Neural cell (in vitro differentiated cells): ENCODE measurements at regions not wholly inside any gene's neighbourhood (a gene's known extent, or its start where the extent isn't known, plus 50 kb on each side); places are given as distances from the start of the nearest gene placed in this dataset.

Experiments
- H2AFZ ChIP-seq: fragments of 200-600, 300-800 bp; sonication (generic), shearing (Covaris generic); 2 replicates; pipeline ENCODE4 v1.6.0; 2014; ENCODE audit warnings: low read depth, mild to moderate bottlenecking, antibody characterized with exemption, low read length, moderate library complexity
- H3F3A ChIP-seq: fragments of 200-600 bp; shearing (Covaris generic); 2 replicates; pipeline ENCODE4 v1.6.1; 2016; ENCODE audit warnings: mild to moderate bottlenecking, moderate library complexity, mixed read lengths, antibody characterized with exemption, low read length; ENCODE audit not compliant: insufficient read depth, poor library complexity, severe bottlenecking
- H3K27ac ChIP-seq: fragments of 200-600, 300-800 bp; sonication (generic), shearing (Covaris generic); 2 replicates; pipeline ENCODE4 v1.5.1; 2014; ENCODE audit warnings: mild to moderate bottlenecking, low read length, moderate library complexity
- H3K27me3 ChIP-seq: fragments of 300-800, 200-600 bp; sonication (generic), shearing (Covaris generic); 2 replicates; pipeline ENCODE4 v1.6.0; 2014; ENCODE audit warnings: mild to moderate bottlenecking, low read depth, low read length, moderate library complexity; ENCODE audit not compliant: insufficient read depth
- H3K36me3 ChIP-seq: fragments of 300-800, 200-600 bp; sonication (generic), shearing (Covaris generic); 2 replicates; pipeline ENCODE4 v1.5.1; 2014; ENCODE audit warnings: mild to moderate bottlenecking, antibody characterized with exemption, low read length, moderate library complexity; ENCODE audit not compliant: insufficient read depth
- H3K4me2 ChIP-seq: fragments of 300-800, 200-600 bp; sonication (generic), shearing (Covaris generic); 2 replicates; pipeline ENCODE4 v1.6.0; 2014; ENCODE audit warnings: mild to moderate bottlenecking, low read length
- H3K4me3 ChIP-seq: fragments of 300-800, 200-600 bp; sonication (generic), shearing (Covaris generic); 2 replicates; pipeline ENCODE4 v1.5.1; 2014; ENCODE audit warnings: mild to moderate bottlenecking, low read length, moderate library complexity
- H3K79me2 ChIP-seq: fragments of 200-600 bp; shearing (Covaris generic); replicated peaks from 2 replicates; pipeline ENCODE4 v1.6.0; 2014; ENCODE audit warnings: mild to moderate bottlenecking, low read length, moderate library complexity; ENCODE audit not compliant: insufficient read depth
- H3K9ac ChIP-seq: fragments of 300-800, 200-600 bp; sonication (generic), shearing (Covaris generic); 2 replicates; pipeline ENCODE4 v1.6.1; 2016; ENCODE audit warnings: mild to moderate bottlenecking, low read length, mixed read lengths
- H3K9me2 ChIP-seq: fragments of 200-600 bp; shearing (Covaris generic); 2 replicates; pipeline ENCODE4 v1.6.1; 2016; ENCODE audit warnings: mild to moderate bottlenecking, low read length, mixed read lengths; ENCODE audit not compliant: insufficient read depth
- H3K9me3 ChIP-seq: fragments of 200-600, 300-800 bp; sonication (generic), shearing (Covaris generic); 2 replicates; pipeline ENCODE4 v1.6.1; 2016; ENCODE audit warnings: mild to moderate bottlenecking, mixed run types, low read length, moderate library complexity, mixed read lengths
- H4K20me1 ChIP-seq: fragments of 200-600 bp; shearing (Covaris generic); 2 replicates; pipeline ENCODE4 v1.6.1; 2016; ENCODE audit warnings: mild to moderate bottlenecking, mixed run types; ENCODE audit not compliant: insufficient read depth
- EP300 ChIP-seq: fragments of 450-650 bp; conservative IDR thresholded peaks from 2 replicates; pipeline ENCODE4 v1.6.1; 2014; ENCODE audit warnings: antibody characterized with exemption, mild to moderate bottlenecking, moderate library complexity; ENCODE audit not compliant: poor library complexity, severe bottlenecking
- EZH2 ChIP-seq: fragments of 200-600, 300-800 bp; shearing (Covaris generic), sonication (generic); IDR thresholded peaks from 2 replicates; pipeline ENCODE4 v1.6.1; 2014; ENCODE audit warnings: antibody characterized with exemption, low read length, borderline replicate concordance, mild to moderate bottlenecking; ENCODE audit not compliant: insufficient read depth, poor library complexity, severe bottlenecking
- MXI1 ChIP-seq: fragments of 450-650 bp; conservative IDR thresholded peaks from 2 replicates; pipeline ENCODE4 v1.6.1; 2014; ENCODE audit warnings: antibody characterized with exemption, mild to moderate bottlenecking; ENCODE audit not compliant: poor library complexity, severe bottlenecking
- POLR2AphosphoS5 ChIP-seq: IDR thresholded peaks from 2 replicates; pipeline ENCODE4 v1.6.1; 2012
- RAD21 ChIP-seq: fragments of 450-650 bp; conservative IDR thresholded peaks from 2 replicates; pipeline ENCODE4 v1.6.1; 2014; ENCODE audit warnings: antibody characterized with exemption, mild to moderate bottlenecking, moderate library complexity
- REST ChIP-seq: IDR thresholded peaks from 2 replicates; pipeline ENCODE4 v1.6.1; 2012; ENCODE audit warnings: borderline replicate concordance
- SMC3 ChIP-seq: fragments of 450-650 bp; conservative IDR thresholded peaks from 2 replicates; pipeline ENCODE4 v1.6.1; 2014; ENCODE audit warnings: antibody characterized with exemption, mild to moderate bottlenecking, moderate library complexity; ENCODE audit not compliant: poor library complexity
- TAF1 ChIP-seq: IDR thresholded peaks from 2 replicates; pipeline ENCODE4 v1.6.1; 2012; ENCODE audit warnings: low read depth
- TF ChIP-seq, protein P1 (sequence below): fragments of 450-650 bp; IDR thresholded peaks from 2 replicates; pipeline ENCODE4 v1.5.1; 2014; ENCODE audit warnings: antibody characterized with exemption, mild to moderate bottlenecking, moderate library complexity; ENCODE audit not compliant: poor library complexity, severe bottlenecking

- Histone ChIP-seq H3K4me2 (no peak overlapping the region), H3K36me3 (no peaks in the 10 kb centered on the region), H3K9me2 (no peaks in the 10 kb centered on the region), H3K27ac (no peak overlapping the region), H3K27me3 (no peaks in the 10 kb centered on the region), H3K79me2 (no peaks in the 10 kb centered on the region), H3K4me3 (no peak overlapping the region), H2AFZ (no peak overlapping the region), H3F3A (no peaks in the 10 kb centered on the region), H4K20me1 (no peaks in the 10 kb centered on the region), H3K9me3 (no peaks in the 10 kb centered on the region), H3K9ac (no peak overlapping the region)
- TF ChIP-seq REST (no peak), EZH2 (no peak), POLR2AphosphoS5 (no peak), EP300 (no peak), RAD21 (no peak), SMC3 (no peak), TAF1 (no peak), MXI1 (no peak)
- TF ChIP-seq, protein P1, sequence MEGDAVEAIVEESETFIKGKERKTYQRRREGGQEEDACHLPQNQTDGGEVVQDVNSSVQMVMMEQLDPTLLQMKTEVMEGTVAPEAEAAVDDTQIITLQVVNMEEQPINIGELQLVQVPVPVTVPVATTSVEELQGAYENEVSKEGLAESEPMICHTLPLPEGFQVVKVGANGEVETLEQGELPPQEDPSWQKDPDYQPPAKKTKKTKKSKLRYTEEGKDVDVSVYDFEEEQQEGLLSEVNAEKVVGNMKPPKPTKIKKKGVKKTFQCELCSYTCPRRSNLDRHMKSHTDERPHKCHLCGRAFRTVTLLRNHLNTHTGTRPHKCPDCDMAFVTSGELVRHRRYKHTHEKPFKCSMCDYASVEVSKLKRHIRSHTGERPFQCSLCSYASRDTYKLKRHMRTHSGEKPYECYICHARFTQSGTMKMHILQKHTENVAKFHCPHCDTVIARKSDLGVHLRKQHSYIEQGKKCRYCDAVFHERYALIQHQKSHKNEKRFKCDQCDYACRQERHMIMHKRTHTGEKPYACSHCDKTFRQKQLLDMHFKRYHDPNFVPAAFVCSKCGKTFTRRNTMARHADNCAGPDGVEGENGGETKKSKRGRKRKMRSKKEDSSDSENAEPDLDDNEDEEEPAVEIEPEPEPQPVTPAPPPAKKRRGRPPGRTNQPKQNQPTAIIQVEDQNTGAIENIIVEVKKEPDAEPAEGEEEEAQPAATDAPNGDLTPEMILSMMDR: no peak
Observed at GRCh38 chr6:43887340-43887858, 117.4 kb downstream of the VEGFA start.

- no peaks in the 10 kb centered on the region for H3K9me2 ChIP-seq
- no peaks in the 10 kb centered on the region for H3K27me3 ChIP-seq
- no peak overlapping the region for H3K9ac ChIP-seq
- no peak overlapping the region for H3K4me2 ChIP-seq
- no peak overlapping the region for H3K27ac ChIP-seq
- no peak for TF ChIP-seq POLR2AphosphoS5
- no peak for TF ChIP-seq EZH2
- TF ChIP-seq, protein P1: no peak
- TF ChIP-seq TAF1: no peak
- TF ChIP-seq EP300: no peak
- no peak for TF ChIP-seq RAD21
- no peak for TF ChIP-seq REST
- TF ChIP-seq SMC3: no peak
- TF ChIP-seq MXI1: no peak
- no peaks in the 10 kb centered on the region for H3K9me3 ChIP-seq
- no peak overlapping the region for H2AFZ ChIP-seq
- H4K20me1 ChIP-seq: no peaks in the 10 kb centered on the region
- H3K79me2 ChIP-seq: no peaks in the 10 kb centered on the region
- no peaks in the 10 kb centered on the region for H3K36me3 ChIP-seq
- H3K4me3 ChIP-seq: no peak overlapping the region
- no peaks in the 10 kb centered on the region for H3F3A ChIP-seq
Observed at GRCh38 chr6:43886717-43887339, 116.8 kb downstream of the VEGFA start.
